Nephron (organoid): ENCODE measurements at regions not wholly inside any gene's neighbourhood (a gene's known extent, or its start where the extent isn't known, plus 50 kb on each side); places are given as distances from the start of the nearest gene placed in this dataset.
"Not testable (repeated sequence)": the region's sequence is repeated elsewhere in the genome, so short reads cannot be mapped to it uniquely, and the experiment has no call there.

Source experiments
- H3K27ac Mint-ChIP-seq, 3 experiments: 2 replicates each; pipeline ENCODE4 v1.8.0; 2020; ENCODE audit warnings: mixed read lengths in 3 of 3, mild to moderate bottlenecking in 2 of 3, moderate library complexity in 1 of 3
- H3K27me3 Mint-ChIP-seq: 2 replicates; pipeline ENCODE4 v1.8.0; 2021; ENCODE audit warnings: low read depth, mild to moderate bottlenecking, moderate library complexity, mixed read lengths
- H3K36me3 Mint-ChIP-seq: 2 replicates; pipeline ENCODE4 v1.8.0; 2020; ENCODE audit warnings: low read depth, mixed read lengths
- H3K4me1 Mint-ChIP-seq: 2 replicates; pipeline ENCODE4 v1.8.0; 2020; ENCODE audit warnings: mixed read lengths
- H3K4me3 Mint-ChIP-seq, 3 experiments: 2 replicates each; pipeline ENCODE4 v1.8.0; 2020; ENCODE audit warnings: mild to moderate bottlenecking in 3 of 3, mixed read lengths in 3 of 3, moderate library complexity in 2 of 3
- H3K9me3 Mint-ChIP-seq: 2 replicates; pipeline ENCODE4 v1.8.0; 2020; ENCODE audit warnings: mixed read lengths
- CTCF ChIP-seq, 3 experiments: fragments of 200-600 bp; sonication (generic); IDR thresholded peaks; one replicate each; pipeline ENCODE4 v1.5.0; 2021; ENCODE audit warnings: antibody characterized with exemption in 3 of 3; ENCODE audit not compliant: unreplicated experiment in 3 of 3

- no peaks in the 10 kb centered on the region for H3K36me3 Mint-ChIP-seq
- no peaks in the 10 kb centered on the region for H3K4me1 Mint-ChIP-seq
- no peak overlapping the region for H3K4me3 Mint-ChIP-seq
- no peak overlapping the region for H3K27ac Mint-ChIP-seq
- H3K9me3 Mint-ChIP-seq = peaks cover 9% of the 10 kb centered on the region
- H3K27me3 Mint-ChIP-seq = peaks cover 8% of the 10 kb centered on the region
- no peak for TF ChIP-seq CTCF (IDR thresholded peaks at IDR 0.05; ENCODE audit: unreplicated experiment in 3 of 3)
Measured at GRCh38 chr2:62329797-62330196, 133.9 kb downstream of the B3GNT2 start.

- H3K9me3 Mint-ChIP-seq = peaks cover 16% of the 10 kb centered on the region
Measured at GRCh38 chr2:62326735-62327134, 130.8 kb downstream of the B3GNT2 start.

GRCh38 chr2:62325398-62325797 is 129.5 kb downstream of the B3GNT2 start:
- peaks cover 15% of the 10 kb centered on the region for H3K4me1 Mint-ChIP-seq
- H3K9me3 Mint-ChIP-seq = peaks cover 16% of the 10 kb centered on the region
- H3K27me3 Mint-ChIP-seq = peaks cover 8% of the 10 kb centered on the region
- H3K27ac Mint-ChIP-seq = no peak overlapping the region
- no peak overlapping the region for H3K4me3 Mint-ChIP-seq
- no peaks in the 10 kb centered on the region for H3K36me3 Mint-ChIP-seq
- no peak for TF ChIP-seq CTCF (IDR thresholded peaks at IDR 0.05; ENCODE audit: unreplicated experiment in 3 of 3)

More at GRCh38 chr2:62326735-62327134, 130.8 kb downstream of the B3GNT2 start:
- TF ChIP-seq CTCF (IDR thresholded peaks at IDR 0.05; ENCODE audit: unreplicated experiment in 3 of 3) = no peak
- H3K27ac Mint-ChIP-seq = no peak overlapping the region
- peaks cover 5% of the 10 kb centered on the region for H3K4me1 Mint-ChIP-seq
- H3K4me3 Mint-ChIP-seq = no peak overlapping the region
- H3K27me3 Mint-ChIP-seq = peaks cover 8% of the 10 kb centered on the region
- no peaks in the 10 kb centered on the region for H3K36me3 Mint-ChIP-seq

- Mint-ChIP-seq H3K27ac (peak overlapping the region in 1 of 3 experiments; percentile 14), H3K9me3 (peaks cover 13% of the 10 kb centered on the region), H3K4me3 (no peak overlapping the region), H3K36me3 (no peaks in the 10 kb centered on the region), H3K4me1 (peaks cover 19% of the 10 kb centered on the region), H3K27me3 (no peaks in the 10 kb centered on the region)
- TF ChIP-seq CTCF (IDR thresholded peaks at IDR 0.05; ENCODE audit: unreplicated experiment in 3 of 3) = no peak
Measured at GRCh38 chr2:62321380-62322289, 125.7 kb downstream of the B3GNT2 start.

- TF ChIP-seq CTCF (IDR thresholded peaks at IDR 0.05; ENCODE audit: unreplicated experiment in 3 of 3) = no peak
- Mint-ChIP-seq H3K36me3 (no peaks in the 10 kb centered on the region), H3K27me3 (no peaks in the 10 kb centered on the region), H3K4me1 (peaks cover 19% of the 10 kb centered on the region), H3K9me3 (peaks cover 10% of the 10 kb centered on the region), H3K4me3 (no peak overlapping the region), H3K27ac (peak overlapping the region in 1 of 3 experiments; percentile 14)
Measured at GRCh38 chr2:62320657-62321357, 124.9 kb downstream of the B3GNT2 start.

- H3K9me3 Mint-ChIP-seq, H3K27me3 Mint-ChIP-seq, H3K36me3 Mint-ChIP-seq, H3K4me3 Mint-ChIP-seq, H3K27ac Mint-ChIP-seq: not testable (repeated sequence)
- peaks cover 19% of the 10 kb centered on the region for H3K4me1 Mint-ChIP-seq
Measured at GRCh38 chr2:62320137-62320536, 124.2 kb downstream of the B3GNT2 start.
